ENCODE measurements at regions not wholly inside any gene's neighbourhood (a gene's known extent, or its start where the extent isn't known, plus 50 kb on each side); places are given as distances from the start of the nearest gene placed in this dataset.

DNA sequence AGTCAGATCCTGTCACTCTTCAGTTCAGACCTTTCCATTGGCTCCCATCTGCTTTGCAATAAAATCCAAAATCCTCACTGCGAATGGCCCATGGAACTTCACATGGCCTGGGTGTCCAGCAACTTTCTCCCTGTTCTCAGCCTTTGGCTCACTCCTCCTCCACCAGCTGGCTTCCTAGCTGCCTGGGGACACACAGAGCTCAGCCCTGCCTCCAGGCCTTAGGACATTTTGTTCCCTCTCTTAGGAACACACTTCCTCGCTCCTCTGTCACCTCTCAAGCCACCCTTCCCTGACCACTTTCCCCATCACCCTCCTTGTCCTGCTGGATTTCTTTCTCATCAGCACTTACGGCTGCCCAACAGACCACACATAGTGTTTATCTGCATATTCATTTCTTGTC lies 419.6 kb downstream of the MED13L start:
- H3K9ac ChIP-seq (ENCODE audit: low read depth in 1 of 2, low read length in 2 of 2) = no peak overlapping the region
- H3K9me3 ChIP-seq (ENCODE audit: control insufficient read depth in 4 of 4, low read length in 3 of 4) = no peaks in the 10 kb centered on the region
- WGBS = 85% methylated on average over 3 of the region's 3 CpGs
- no peaks in the 10 kb centered on the region for H3K36me3 ChIP-seq (ENCODE audit: control insufficient read depth in 4 of 4, insufficient read depth in 3 of 4, low read depth in 1 of 4, low read length in 3 of 4)
- no peaks in the 10 kb centered on the region for H3K4me1 ChIP-seq (ENCODE audit: control insufficient read depth in 4 of 4, insufficient read depth in 4 of 4, low read length in 3 of 4)
- no peak overlapping the region for H3K27ac ChIP-seq (ENCODE audit: low read depth in 1 of 2, low read length in 2 of 2)
- TF ChIP-seq SP1 (IDR thresholded peaks at IDR 0.05) (peak; percentile 38), FOXA1 (IDR thresholded peaks at IDR 0.05) (no peak), NR2F2 (IDR thresholded peaks at IDR 0.05) (peak; percentile 34)
- TF ChIP-seq, protein P1, sequence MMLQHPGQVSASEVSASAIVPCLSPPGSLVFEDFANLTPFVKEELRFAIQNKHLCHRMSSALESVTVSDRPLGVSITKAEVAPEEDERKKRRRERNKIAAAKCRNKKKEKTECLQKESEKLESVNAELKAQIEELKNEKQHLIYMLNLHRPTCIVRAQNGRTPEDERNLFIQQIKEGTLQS (IDR thresholded peaks at IDR 0.05) = no peak
- peaks cover 0 to 3% (median under 1%) of the 10 kb centered on the region in 4 donors for H3K27me3 ChIP-seq (ENCODE audit: control insufficient read depth in 4 of 4, insufficient read depth in 4 of 4, low read length in 3 of 4)
- no peak overlapping the region for H3K4me3 ChIP-seq (ENCODE audit: low read depth in 1 of 3, low read length in 3 of 3)
- DNase-seq (ENCODE audit: low spot score) = no peak

DNA sequence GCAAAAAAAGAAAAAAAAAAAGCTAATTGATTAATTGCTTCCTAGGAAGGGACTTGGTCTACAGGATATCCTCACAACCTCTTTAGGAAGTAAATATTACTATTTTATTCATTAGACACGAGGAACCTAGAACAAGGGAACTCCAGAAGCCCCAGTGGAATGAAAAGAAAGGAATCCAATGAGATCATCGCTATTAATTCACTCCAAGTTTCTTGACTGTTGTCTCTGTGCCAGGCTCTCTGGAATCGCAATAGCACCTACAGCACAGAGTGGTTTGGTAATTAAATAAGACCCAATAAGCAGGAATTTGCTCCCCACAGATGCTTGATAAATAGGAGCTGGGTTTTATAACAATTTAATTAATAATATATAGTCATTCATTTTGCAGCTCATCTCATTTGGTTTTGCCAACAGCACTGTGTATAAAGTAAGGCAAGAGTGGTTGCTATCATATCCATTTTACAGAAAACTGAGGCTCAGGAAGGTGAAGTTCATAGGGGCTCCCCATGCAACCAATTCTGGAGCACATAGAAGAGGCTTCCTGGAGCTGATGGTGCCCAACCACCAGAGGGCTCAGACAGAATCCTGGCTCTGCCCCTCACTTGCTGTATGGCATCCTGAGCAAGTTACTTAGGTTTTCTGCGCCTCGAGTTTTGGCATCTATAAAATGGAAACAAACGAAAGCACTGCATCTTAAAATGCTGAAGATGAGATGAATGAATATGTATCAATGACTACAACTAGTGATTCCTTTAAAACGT lies 420.2 kb downstream of the MED13L start:
- Histone ChIP-seq H3K4me1 (ENCODE audit: control insufficient read depth in 4 of 4, insufficient read depth in 4 of 4, low read length in 3 of 4) (no peaks in the 10 kb centered on the region), H3K27me3 (ENCODE audit: control insufficient read depth in 4 of 4, insufficient read depth in 4 of 4, low read length in 3 of 4) (peaks cover 0 to 3% (median under 1%) of the 10 kb centered on the region in 4 donors), H3K9ac (ENCODE audit: low read depth in 1 of 2, low read length in 2 of 2) (no peak overlapping the region), H3K4me3 (ENCODE audit: low read depth in 1 of 3, low read length in 3 of 3) (no peak overlapping the region), H3K36me3 (ENCODE audit: control insufficient read depth in 4 of 4, insufficient read depth in 3 of 4, low read depth in 1 of 4, low read length in 3 of 4) (no peaks in the 10 kb centered on the region), H3K9me3 (ENCODE audit: control insufficient read depth in 4 of 4, low read length in 3 of 4) (no peaks in the 10 kb centered on the region), H3K27ac (ENCODE audit: low read depth in 1 of 2, low read length in 2 of 2) (no peak overlapping the region)
- WGBS = 74% methylated on average over 7 of the region's 7 CpGs
- TF ChIP-seq EGR1 (IDR thresholded peaks at IDR 0.05; ENCODE audit: low read depth in 2 of 2) (no peak), JUND (IDR thresholded peaks at IDR 0.05) (no peak), SP1 (IDR thresholded peaks at IDR 0.05) (no peak), NR2F2 (IDR thresholded peaks at IDR 0.05) (no peak), FOXA1 (IDR thresholded peaks at IDR 0.05) (no peak), HNF4A (conservative IDR thresholded peaks at IDR 0.05) (no peak), RAD21 (IDR thresholded peaks at IDR 0.05) (no peak), TAF1 (conservative IDR thresholded peaks at IDR 0.05) (no peak)
- TF ChIP-seq, protein P2, sequence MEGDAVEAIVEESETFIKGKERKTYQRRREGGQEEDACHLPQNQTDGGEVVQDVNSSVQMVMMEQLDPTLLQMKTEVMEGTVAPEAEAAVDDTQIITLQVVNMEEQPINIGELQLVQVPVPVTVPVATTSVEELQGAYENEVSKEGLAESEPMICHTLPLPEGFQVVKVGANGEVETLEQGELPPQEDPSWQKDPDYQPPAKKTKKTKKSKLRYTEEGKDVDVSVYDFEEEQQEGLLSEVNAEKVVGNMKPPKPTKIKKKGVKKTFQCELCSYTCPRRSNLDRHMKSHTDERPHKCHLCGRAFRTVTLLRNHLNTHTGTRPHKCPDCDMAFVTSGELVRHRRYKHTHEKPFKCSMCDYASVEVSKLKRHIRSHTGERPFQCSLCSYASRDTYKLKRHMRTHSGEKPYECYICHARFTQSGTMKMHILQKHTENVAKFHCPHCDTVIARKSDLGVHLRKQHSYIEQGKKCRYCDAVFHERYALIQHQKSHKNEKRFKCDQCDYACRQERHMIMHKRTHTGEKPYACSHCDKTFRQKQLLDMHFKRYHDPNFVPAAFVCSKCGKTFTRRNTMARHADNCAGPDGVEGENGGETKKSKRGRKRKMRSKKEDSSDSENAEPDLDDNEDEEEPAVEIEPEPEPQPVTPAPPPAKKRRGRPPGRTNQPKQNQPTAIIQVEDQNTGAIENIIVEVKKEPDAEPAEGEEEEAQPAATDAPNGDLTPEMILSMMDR (IDR thresholded peaks at IDR 0.05; ENCODE audit: low read depth, low read length, missing input control) = no peak
- TF ChIP-seq, protein P3, sequence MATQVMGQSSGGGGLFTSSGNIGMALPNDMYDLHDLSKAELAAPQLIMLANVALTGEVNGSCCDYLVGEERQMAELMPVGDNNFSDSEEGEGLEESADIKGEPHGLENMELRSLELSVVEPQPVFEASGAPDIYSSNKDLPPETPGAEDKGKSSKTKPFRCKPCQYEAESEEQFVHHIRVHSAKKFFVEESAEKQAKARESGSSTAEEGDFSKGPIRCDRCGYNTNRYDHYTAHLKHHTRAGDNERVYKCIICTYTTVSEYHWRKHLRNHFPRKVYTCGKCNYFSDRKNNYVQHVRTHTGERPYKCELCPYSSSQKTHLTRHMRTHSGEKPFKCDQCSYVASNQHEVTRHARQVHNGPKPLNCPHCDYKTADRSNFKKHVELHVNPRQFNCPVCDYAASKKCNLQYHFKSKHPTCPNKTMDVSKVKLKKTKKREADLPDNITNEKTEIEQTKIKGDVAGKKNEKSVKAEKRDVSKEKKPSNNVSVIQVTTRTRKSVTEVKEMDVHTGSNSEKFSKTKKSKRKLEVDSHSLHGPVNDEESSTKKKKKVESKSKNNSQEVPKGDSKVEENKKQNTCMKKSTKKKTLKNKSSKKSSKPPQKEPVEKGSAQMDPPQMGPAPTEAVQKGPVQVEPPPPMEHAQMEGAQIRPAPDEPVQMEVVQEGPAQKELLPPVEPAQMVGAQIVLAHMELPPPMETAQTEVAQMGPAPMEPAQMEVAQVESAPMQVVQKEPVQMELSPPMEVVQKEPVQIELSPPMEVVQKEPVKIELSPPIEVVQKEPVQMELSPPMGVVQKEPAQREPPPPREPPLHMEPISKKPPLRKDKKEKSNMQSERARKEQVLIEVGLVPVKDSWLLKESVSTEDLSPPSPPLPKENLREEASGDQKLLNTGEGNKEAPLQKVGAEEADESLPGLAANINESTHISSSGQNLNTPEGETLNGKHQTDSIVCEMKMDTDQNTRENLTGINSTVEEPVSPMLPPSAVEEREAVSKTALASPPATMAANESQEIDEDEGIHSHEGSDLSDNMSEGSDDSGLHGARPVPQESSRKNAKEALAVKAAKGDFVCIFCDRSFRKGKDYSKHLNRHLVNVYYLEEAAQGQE (IDR thresholded peaks at IDR 0.05) = no peak
- TF ChIP-seq, protein P1 (IDR thresholded peaks at IDR 0.05) = no peak
- no peak for DNase-seq (ENCODE audit: low spot score)

Measured in liver (tissue), 8 donors.